ENCODE measurements at regions not wholly inside any gene's neighbourhood (a gene's known extent, or its start where the extent isn't known, plus 50 kb on each side); places are given as distances from the start of the nearest gene placed in this dataset.

- no peak for TF ChIP-seq CTCF (IDR thresholded peaks at IDR 0.05)
- no peak for TF ChIP-seq POLR2A (IDR thresholded peaks at IDR 0.05)
Observed at GRCh38 chr4:35710343-35710742, 534.0 kb downstream of the ARAP2 start.
